Activated CD4-positive, alpha-beta memory T cell treated with anti-CD3 and anti-CD28 coated beads for 36 hours (primary cell): ENCODE measurements at regions not wholly inside any gene's neighbourhood (a gene's known extent, or its start where the extent isn't known, plus 50 kb on each side); places are given as distances from the start of the nearest gene placed in this dataset.

Source experiments
- CTCF ChIA-PET: fragments of 350-600 bp; sonication (Branson Sonifier 250); formaldehyde crosslinking; loops from one replicate; lab custom pipeline; 2021; ENCODE audit warnings: antibody characterized with exemption, inconsistent platforms; lab: Charles Lee
- POLR2A ChIA-PET: fragments of 350-600 bp; sonication (Branson Sonifier 250); formaldehyde crosslinking; loops from one replicate; lab custom pipeline; 2021; ENCODE audit warnings: antibody characterized with exemption; lab: Charles Lee
- DNase-seq: peaks from one replicate; pipeline ENCODE4 v3.0.0-alpha.2; 2020
- H3K27ac Mint-ChIP-seq: one replicate; pipeline ENCODE4 v1.8.0; 2021; ENCODE audit warnings: mixed read lengths
- H3K27me3 Mint-ChIP-seq: one replicate; pipeline ENCODE4 v1.8.0; 2021; ENCODE audit warnings: mixed read lengths
- H3K36me3 Mint-ChIP-seq: one replicate; pipeline ENCODE4 v1.8.0; 2021; ENCODE audit warnings: mixed read lengths
- H3K4me1 Mint-ChIP-seq: one replicate; pipeline ENCODE4 v1.8.0; 2021; ENCODE audit warnings: low read depth, mixed read lengths
- H3K4me3 Mint-ChIP-seq: one replicate; pipeline ENCODE4 v1.8.0; 2021; ENCODE audit warnings: mild to moderate bottlenecking, mixed read lengths
- H3K9me3 Mint-ChIP-seq: one replicate; pipeline ENCODE4 v1.8.0; 2021; ENCODE audit warnings: mixed read lengths
- intact Hi-C: fragments of 100-400 bp; cut with micrococcal nuclease; formaldehyde crosslinking; loops from one replicate; pipeline ENCODE4 v1.15.1; 2023
- microRNA-seq: library from miRNA; unstranded; fragments of <30 nt; microRNA quantifications from one replicate; pipeline ENCODE4 v1.2.0, GENCODE V29; 2022; ENCODE audit warnings: borderline number of aligned reads, borderline microRNAs expressed, borderline replicate concordance

GRCh38 chr11:104222464-104222863 lies 58.5 kb upstream of the PDGFD start:
- CTCF ChIA-PET = no interaction called here
- Mint-ChIP-seq H3K36me3 (no peaks in the 10 kb centered on the region), H3K4me1 (no peaks in the 10 kb centered on the region), H3K9me3 (no peaks in the 10 kb centered on the region), H3K4me3 (no peak overlapping the region), H3K27me3 (no peaks in the 10 kb centered on the region), H3K27ac (no peak overlapping the region)
- POLR2A ChIA-PET = no interaction called here
- intact Hi-C loops = no loop called here
- no peak for DNase-seq

GRCh38 chr11:104221455-104221854 lies 57.5 kb upstream of the PDGFD start:
- H3K4me3 Mint-ChIP-seq = no peak overlapping the region
- no peaks in the 10 kb centered on the region for H3K27me3 Mint-ChIP-seq
- CTCF ChIA-PET = no interaction called here
- no peak for DNase-seq
- H3K27ac Mint-ChIP-seq = no peak overlapping the region
- no peaks in the 10 kb centered on the region for H3K4me1 Mint-ChIP-seq
- intact Hi-C loops = no loop called here
- POLR2A ChIA-PET = no interaction called here
- no peaks in the 10 kb centered on the region for H3K36me3 Mint-ChIP-seq
- no peaks in the 10 kb centered on the region for H3K9me3 Mint-ChIP-seq

GRCh38 chr11:104219096-104219495 lies 55.1 kb upstream of the PDGFD start:
- CTCF ChIA-PET = no interaction called here
- no peak for DNase-seq
- no peaks in the 10 kb centered on the region for H3K4me1 Mint-ChIP-seq
- no peaks in the 10 kb centered on the region for H3K27me3 Mint-ChIP-seq
- intact Hi-C loops = no loop called here
- H3K36me3 Mint-ChIP-seq = no peaks in the 10 kb centered on the region
- peaks cover 5% of the 10 kb centered on the region for H3K9me3 Mint-ChIP-seq
- H3K4me3 Mint-ChIP-seq = no peak overlapping the region
- POLR2A ChIA-PET = no interaction called here
- H3K27ac Mint-ChIP-seq = no peak overlapping the region

GRCh38 chr11:104214517-104214916 lies 50.6 kb upstream of the PDGFD start:
- H3K9me3 Mint-ChIP-seq = peaks cover 8% of the 10 kb centered on the region
- H3K36me3 Mint-ChIP-seq = no peaks in the 10 kb centered on the region
- no peaks in the 10 kb centered on the region for H3K4me1 Mint-ChIP-seq
- POLR2A ChIA-PET = no interaction called here
- DNase-seq = no peak
- no peaks in the 10 kb centered on the region for H3K27me3 Mint-ChIP-seq
- intact Hi-C loops = no loop called here
- H3K27ac Mint-ChIP-seq = no peak overlapping the region
- no peak overlapping the region for H3K4me3 Mint-ChIP-seq
- CTCF ChIA-PET = no interaction called here

Small RNAs in the stretch of these regions (microRNA-seq; reads per million reads assigned to microRNA genes)
- gene MIR7641-1 = 2.0 reads per million
